ENCODE measurements at regions not wholly inside any gene's neighbourhood (a gene's known extent, or its start where the extent isn't known, plus 50 kb on each side); places are given as distances from the start of the nearest gene placed in this dataset.

- no peak for DNase-seq (ENCODE audit: low spot score)
- no peak for TF ChIP-seq CTCF (IDR thresholded peaks at IDR 0.05; ENCODE audit: extremely low read depth, missing control alignments)
Measured at GRCh38 chr13:53622456-53622855, 593.8 kb downstream of the OLFM4 start.

GRCh38 chr13:53623146-53623545 is 594.5 kb downstream of the OLFM4 start:
- no peak for TF ChIP-seq CTCF (IDR thresholded peaks at IDR 0.05; ENCODE audit: extremely low read depth, missing control alignments)
- DNase-seq (ENCODE audit: low spot score): no peak

GRCh38 chr13:53631511-53631910 is 602.9 kb downstream of the OLFM4 start:
- TF ChIP-seq CTCF (IDR thresholded peaks at IDR 0.05; ENCODE audit: extremely low read depth, missing control alignments): no peak
- no peak for DNase-seq (ENCODE audit: low spot score)

- TF ChIP-seq CTCF (IDR thresholded peaks at IDR 0.05; ENCODE audit: extremely low read depth, missing control alignments): no peak
- no peak for DNase-seq (ENCODE audit: low spot score)
Measured at GRCh38 chr13:53638040-53638439, 609.4 kb downstream of the OLFM4 start.

GRCh38 chr13:53642306-53642705 is 613.7 kb downstream of the OLFM4 start:
- TF ChIP-seq CTCF (IDR thresholded peaks at IDR 0.05; ENCODE audit: extremely low read depth, missing control alignments): no peak
- DNase-seq (ENCODE audit: low spot score): no peak

GRCh38 chr13:53648673-53649072 is 620.1 kb downstream of the OLFM4 start:
- no peak for DNase-seq (ENCODE audit: low spot score)
- no peak for TF ChIP-seq CTCF (IDR thresholded peaks at IDR 0.05; ENCODE audit: extremely low read depth, missing control alignments)

- no peak for DNase-seq (ENCODE audit: low spot score)
- TF ChIP-seq CTCF (IDR thresholded peaks at IDR 0.05; ENCODE audit: extremely low read depth, missing control alignments): no peak
Measured at GRCh38 chr13:53672005-53672404, 643.4 kb downstream of the OLFM4 start.
